Cardiac septum (tissue), 1 donor: ENCODE measurements at regions not wholly inside any gene's neighbourhood (a gene's known extent, or its start where the extent isn't known, plus 50 kb on each side); places are given as distances from the start of the nearest gene placed in this dataset.
"Not testable (repeated sequence)": the region's sequence is repeated elsewhere in the genome, so short reads cannot be mapped to it uniquely, and the experiment has no call there.

Experiments used
- DNase-seq: peaks from one replicate; pipeline ENCODE4 v3.0.0-alpha.2; 2020; ENCODE audit warnings: low spot score
- intact Hi-C: fragments of 100-400 bp; cut with DNase I; formaldehyde crosslinking; loops from one replicate; pipeline ENCODE4 v1.14.0; 2022
- donor health status: DM: no; HTN: no; CAD: no.

- no peak for DNase-seq
- intact Hi-C loops, result no loop called here
Measured at GRCh38 chr5:130529511-130530485, 625.5 kb downstream of the CHSY3 start.

GRCh38 chr5:130529111-130529510 is 624.8 kb downstream of the CHSY3 start:
- intact Hi-C loops, result no loop called here
- no peak for DNase-seq

- intact Hi-C loops, result no loop called here
- DNase-seq, result no peak
Measured at GRCh38 chr5:130528474-130528873, 624.2 kb downstream of the CHSY3 start.

DNA sequence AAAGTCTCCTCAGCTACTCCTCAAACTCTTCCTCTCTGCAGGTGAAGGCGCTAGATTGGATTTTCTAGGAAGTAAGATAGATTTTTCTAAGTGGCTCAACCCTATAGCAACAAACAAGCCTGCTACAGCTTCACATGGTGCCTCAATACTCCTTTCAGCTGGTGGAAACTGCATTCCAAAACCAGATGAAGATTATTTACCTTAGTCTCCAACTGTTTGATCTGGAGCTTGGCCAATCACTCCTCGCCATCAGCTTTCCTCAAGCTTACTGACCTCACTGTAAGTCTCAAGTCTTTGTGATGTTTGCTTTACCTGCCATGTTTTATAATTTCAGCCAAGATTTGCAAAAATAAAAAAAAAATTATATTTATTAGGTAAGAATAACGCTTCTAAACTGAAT is 622.4 kb downstream of the CHSY3 start:
- intact Hi-C loops, result no loop called here
- DNase-seq, result no peak

GRCh38 chr5:130520211-130520610 is 615.9 kb downstream of the CHSY3 start:
- intact Hi-C loops, result no loop called here
- DNase-seq, result no peak

GRCh38 chr5:130514984-130515690 is 610.9 kb downstream of the CHSY3 start:
- intact Hi-C loops, result no loop called here
- DNase-seq, result no peak

GRCh38 chr5:130502702-130503101 is 598.4 kb downstream of the CHSY3 start:
- DNase-seq, result no peak
- intact Hi-C loops, result no loop called here

DNA sequence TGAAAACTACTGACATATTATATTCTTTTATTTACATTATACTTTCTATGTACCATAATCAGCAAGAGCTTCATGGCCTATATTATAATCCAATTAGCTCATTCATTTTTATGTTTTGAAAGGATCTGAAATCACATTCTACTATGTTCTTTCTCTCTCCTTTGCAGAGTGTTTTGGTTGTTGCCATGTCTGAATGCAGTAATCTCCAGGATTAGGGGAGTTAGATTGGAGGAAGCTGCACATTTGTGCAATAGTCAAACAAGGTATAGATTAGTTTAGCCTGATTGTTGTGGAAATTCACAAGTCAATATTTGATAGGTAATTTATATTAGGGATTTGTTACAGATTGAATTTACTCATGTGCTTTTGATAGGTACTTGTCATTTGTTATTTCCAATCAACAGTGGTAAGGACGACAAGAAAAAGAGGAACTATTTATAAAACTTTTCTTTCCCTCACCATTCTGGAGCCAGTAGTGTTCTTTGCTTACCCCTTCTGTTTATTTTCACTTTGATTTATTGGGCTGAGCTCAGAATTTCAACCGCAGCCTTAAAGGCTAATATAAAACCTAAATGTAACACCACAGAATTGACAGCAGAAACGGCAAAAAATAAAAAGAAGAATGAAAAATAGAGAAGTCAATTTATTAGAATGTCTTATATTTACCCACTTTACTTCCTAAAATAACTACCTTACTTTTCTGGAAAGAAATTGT is 597.0 kb downstream of the CHSY3 start:
- no peak for DNase-seq
- intact Hi-C loops, result no loop called here

- DNase-seq, intact Hi-C loops: not testable (repeated sequence)
Measured at GRCh38 chr5:130500495-130500894, 596.2 kb downstream of the CHSY3 start.

DNA sequence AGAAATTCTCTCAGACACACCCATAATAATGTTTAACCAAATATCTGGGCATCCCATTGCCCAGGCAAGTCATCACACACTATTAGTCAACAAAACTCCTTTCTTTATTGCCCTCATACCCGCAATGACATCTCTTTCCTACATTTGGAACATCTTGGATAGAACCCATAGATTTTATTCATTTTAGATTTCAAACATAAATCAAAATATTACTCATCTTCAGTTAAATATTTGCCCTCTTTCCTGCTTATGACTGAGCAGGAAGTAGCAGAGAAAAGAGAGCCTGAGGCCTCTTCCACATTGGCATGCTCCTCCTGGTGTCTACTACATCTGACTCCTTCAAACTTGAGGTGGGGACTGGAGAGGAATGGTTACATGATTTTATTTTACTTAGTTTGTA is 592.0 kb downstream of the CHSY3 start:
- intact Hi-C loops, result no loop called here

GRCh38 chr5:130488252-130488651 is 584.0 kb downstream of the CHSY3 start:
- DNase-seq, result no peak
- intact Hi-C loops, result no loop called here

More for the DNA sequence above, 592.0 kb downstream of the CHSY3 start:
- no peak for DNase-seq

DNA sequence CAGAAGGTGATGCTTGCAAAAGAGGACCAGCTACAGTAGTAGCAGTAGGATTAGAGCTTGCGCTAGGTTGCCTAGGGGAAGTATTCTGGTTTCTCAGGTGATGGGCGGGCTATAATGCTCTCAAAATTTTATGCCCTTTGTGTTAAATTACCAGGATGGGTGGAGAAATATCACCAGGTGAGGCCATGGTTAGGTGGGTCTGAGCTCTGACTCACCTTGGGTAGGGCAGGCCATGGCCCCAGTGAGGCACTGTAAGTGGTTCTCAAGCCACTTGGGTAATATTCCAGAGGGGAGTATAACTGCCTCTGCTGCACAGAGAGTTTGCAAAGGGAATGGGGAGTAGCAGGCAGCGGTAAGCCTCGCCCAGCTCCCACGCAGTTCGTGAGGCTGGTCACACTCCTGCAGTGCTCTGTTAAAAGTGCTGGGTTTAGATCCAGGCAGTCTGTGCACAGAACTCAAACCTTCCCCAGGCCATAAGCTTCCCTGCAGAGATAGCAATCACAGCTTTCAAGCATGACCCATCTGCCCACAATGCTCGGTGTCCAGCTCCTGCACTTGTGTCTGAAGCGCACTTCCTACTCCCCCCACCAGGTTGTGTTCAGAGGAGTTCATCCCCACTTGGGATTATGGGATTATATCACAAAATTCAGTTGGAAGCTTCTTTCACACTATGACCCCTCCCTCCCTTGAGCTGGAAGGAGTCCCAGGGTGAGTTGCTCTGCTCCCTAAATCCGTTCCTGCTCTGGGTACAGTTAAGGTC is 575.0 kb downstream of the CHSY3 start:
- DNase-seq, result no peak
- intact Hi-C loops, result no loop called here

GRCh38 chr5:130476325-130476724 is 572.1 kb downstream of the CHSY3 start:
- DNase-seq, result no peak
- intact Hi-C loops, result no loop called here

DNA sequence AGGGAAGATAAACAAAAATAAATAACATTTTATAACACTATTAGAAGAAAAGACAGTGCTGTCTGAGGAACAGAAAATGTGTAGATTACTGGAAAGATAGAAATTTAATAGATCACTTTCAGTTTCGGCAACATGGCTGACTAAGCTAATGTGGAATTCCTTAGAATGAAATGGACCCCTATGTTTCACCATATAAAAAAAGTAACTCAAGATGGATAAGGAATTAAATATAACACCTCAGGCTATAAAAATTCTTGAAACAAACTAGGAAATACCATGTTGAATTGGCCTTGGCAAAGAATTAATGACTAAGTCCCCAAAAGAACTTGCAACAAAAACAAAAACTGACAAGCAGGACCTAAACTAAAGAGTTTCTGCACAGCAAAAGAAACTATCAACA is 558.3 kb downstream of the CHSY3 start:
- DNase-seq, result no peak
- intact Hi-C loops, result no loop called here

- DNase-seq, result no peak
- intact Hi-C loops, result no loop called here
Measured at GRCh38 chr5:130455175-130455574, 550.9 kb downstream of the CHSY3 start.

DNA sequence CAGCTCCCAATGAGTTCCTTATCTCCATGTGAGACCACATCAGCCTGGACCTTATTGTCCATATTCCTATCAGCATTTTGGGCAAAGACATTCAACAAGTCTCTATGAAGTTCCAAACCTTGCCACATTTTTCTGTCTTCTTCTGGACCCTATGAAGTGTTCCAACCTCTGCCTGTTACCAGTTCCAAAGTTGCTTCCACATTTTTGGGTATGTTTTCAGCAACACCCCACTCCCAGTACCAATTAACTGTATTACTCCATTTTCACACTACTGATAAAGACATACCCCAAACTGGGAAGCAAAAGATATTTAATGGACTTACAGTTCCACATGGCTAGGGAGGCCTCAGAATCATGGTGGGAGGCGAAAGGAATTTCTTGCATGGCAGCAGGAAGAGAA is 548.5 kb downstream of the CHSY3 start:
- intact Hi-C loops, result no loop called here
- no peak for DNase-seq

DNA sequence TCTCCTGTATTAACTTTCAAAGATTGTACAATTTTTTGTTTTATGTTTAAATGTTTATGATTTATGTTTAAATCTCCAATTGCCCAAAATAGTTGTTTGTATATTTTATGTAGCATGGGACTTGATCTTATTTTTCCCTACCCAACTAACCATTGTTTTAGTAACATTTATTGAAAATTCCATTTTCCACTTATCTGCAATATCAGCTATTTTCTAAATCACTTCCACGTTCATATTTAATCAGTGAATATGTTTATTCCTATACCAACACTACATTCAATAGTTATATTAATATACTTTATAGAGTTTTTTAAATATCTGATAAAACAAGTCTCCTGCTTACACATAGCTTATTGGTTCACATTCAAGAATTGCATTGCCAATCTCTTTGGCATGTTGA is 532.2 kb downstream of the CHSY3 start:
- DNase-seq, result no peak
- intact Hi-C loops, result no loop called here

GRCh38 chr5:130427222-130427955 is 523.1 kb downstream of the CHSY3 start:
- DNase-seq, result no peak
- intact Hi-C loops, result no loop called here

GRCh38 chr5:130425424-130425823 is 521.2 kb downstream of the CHSY3 start:
- intact Hi-C loops, result no loop called here
- no peak for DNase-seq
